SK-N-SH treated with all-trans-retinoic acid at 6 μM for 48 hours (cell line): ENCODE measurements at regions not wholly inside any gene's neighbourhood (a gene's known extent, or its start where the extent isn't known, plus 50 kb on each side); places are given as distances from the start of the nearest gene placed in this dataset.
A peak's percentile ranks its signal among the peaks of the same experiment; 100 is the strongest.

ENCODE experiments used
- ATAC-seq: fragments of 200-7000 bp; cut with Tn5 transposase; 3 replicates; pipeline ENCODE4 v1.9.1; 2020; ENCODE audit warnings: mild to moderate bottlenecking, moderate library complexity
- ARNTL ChIP-seq: fragments of 450-650 bp; formaldehyde crosslinking; IDR thresholded peaks from 2 replicates; pipeline ENCODE4 v1.5.0; 2020; ENCODE audit warnings: low read depth, mild to moderate bottlenecking, moderate library complexity, borderline replicate concordance
- BACH2 ChIP-seq: fragments of 250-450 bp; sonication (Bioruptor Pico); IDR thresholded peaks from 2 replicates; pipeline ENCODE4 v1.9.0; 2021; ENCODE audit warnings: mild to moderate bottlenecking, borderline replicate concordance
- CREB5 ChIP-seq: fragments of 250-450 bp; sonication (Bioruptor Pico); IDR thresholded peaks from 2 replicates; pipeline ENCODE4 v1.5.1; 2020; ENCODE audit warnings: low read depth, mild to moderate bottlenecking, moderate library complexity
- CSDC2 ChIP-seq: fragments of 250-450 bp; sonication (Bioruptor Pico); IDR thresholded peaks from 2 replicates; pipeline ENCODE4 v1.5.0; 2020; ENCODE audit warnings: mild to moderate bottlenecking, moderate library complexity
- ESRRG ChIP-seq: fragments of 250-450 bp; sonication (Bioruptor Pico); IDR thresholded peaks from 2 replicates; pipeline ENCODE4 v1.6.1; 2021; ENCODE audit warnings: mild to moderate bottlenecking
- GLIS3 ChIP-seq: fragments of 250-450 bp; sonication (Bioruptor Pico); IDR thresholded peaks from 2 replicates; pipeline ENCODE4 v1.5.0; 2020; ENCODE audit warnings: mild to moderate bottlenecking, moderate library complexity
- ISL1 ChIP-seq: fragments of 250-450 bp; sonication (Bioruptor Pico); IDR thresholded peaks from 2 replicates; pipeline ENCODE4 v2.1.2; 2022; ENCODE audit warnings: mild to moderate bottlenecking, moderate library complexity
- OSR1 ChIP-seq: fragments of 250-450 bp; sonication (Bioruptor Pico); IDR thresholded peaks from 2 replicates; pipeline ENCODE4 v1.8.0; 2022; ENCODE audit warnings: moderate library complexity, mild to moderate bottlenecking, inconsistent platforms
- PATZ1 ChIP-seq: fragments of 250-450 bp; sonication (Bioruptor Pico); IDR thresholded peaks from 2 replicates; pipeline ENCODE4 v1.8.0; 2020; ENCODE audit warnings: mild to moderate bottlenecking, moderate library complexity, borderline replicate concordance
- PPARA ChIP-seq: fragments of 250-450 bp; sonication (Bioruptor Pico); IDR thresholded peaks from 2 replicates; pipeline ENCODE4 v1.5.0; 2020; ENCODE audit warnings: mild to moderate bottlenecking, borderline replicate concordance
- RARB ChIP-seq: fragments of 250-450 bp; sonication (Bioruptor Pico); IDR thresholded peaks from 2 replicates; pipeline ENCODE4 v1.8.0; 2021; ENCODE audit warnings: mild to moderate bottlenecking, moderate library complexity
- TCF4 ChIP-seq: fragments of 250-450 bp; sonication (Bioruptor Pico); IDR thresholded peaks from 2 replicates; pipeline ENCODE4 v1.8.0; 2021; ENCODE audit warnings: mild to moderate bottlenecking, moderate library complexity, borderline replicate concordance
- TOX ChIP-seq: fragments of 250-450 bp; sonication (Bioruptor Pico); IDR thresholded peaks from 2 replicates; pipeline ENCODE4 v1.8.0; 2021; ENCODE audit warnings: mild to moderate bottlenecking, moderate library complexity, borderline replicate concordance
- TSHZ2 ChIP-seq: fragments of 250-450 bp; sonication (Bioruptor Pico); IDR thresholded peaks from 2 replicates; pipeline ENCODE4 v1.5.0; 2020; ENCODE audit warnings: mild to moderate bottlenecking, moderate library complexity
- ZC3H10 ChIP-seq: fragments of 250-450 bp; sonication (Bioruptor Pico); IDR thresholded peaks from 2 replicates; pipeline ENCODE4 v1.5.1; 2021; ENCODE audit warnings: mild to moderate bottlenecking, moderate library complexity
- ZFP3 ChIP-seq: fragments of 250-450 bp; sonication (Bioruptor Pico); IDR thresholded peaks from 2 replicates; pipeline ENCODE4 v1.5.0; 2020; ENCODE audit warnings: mild to moderate bottlenecking, moderate library complexity
- ZFP30 ChIP-seq: fragments of 450-650 bp; formaldehyde crosslinking; IDR thresholded peaks from 2 replicates; pipeline ENCODE4 v1.5.0; 2022; ENCODE audit warnings: mild to moderate bottlenecking, moderate library complexity
- ZNF565 ChIP-seq: fragments of 450-650 bp; formaldehyde crosslinking; conservative IDR thresholded peaks from 2 replicates; pipeline ENCODE4 v1.5.0; 2020; ENCODE audit warnings: low read depth, mild to moderate bottlenecking, moderate library complexity
- ZNF70 ChIP-seq: fragments of 450-650 bp; formaldehyde crosslinking; IDR thresholded peaks from 2 replicates; pipeline ENCODE4 v1.5.0; 2020; ENCODE audit warnings: mild to moderate bottlenecking, moderate library complexity
- ZNF8 ChIP-seq: fragments of 450-650 bp; formaldehyde crosslinking; IDR thresholded peaks from 2 replicates; pipeline ENCODE4 v1.5.0; 2020; ENCODE audit warnings: mild to moderate bottlenecking, moderate library complexity
- TF ChIP-seq, protein P1 (sequence below): fragments of 250-450 bp; sonication (Bioruptor Pico); IDR thresholded peaks from 2 replicates; pipeline ENCODE4 v1.5.1; 2021; ENCODE audit warnings: mild to moderate bottlenecking, moderate library complexity

DNA sequence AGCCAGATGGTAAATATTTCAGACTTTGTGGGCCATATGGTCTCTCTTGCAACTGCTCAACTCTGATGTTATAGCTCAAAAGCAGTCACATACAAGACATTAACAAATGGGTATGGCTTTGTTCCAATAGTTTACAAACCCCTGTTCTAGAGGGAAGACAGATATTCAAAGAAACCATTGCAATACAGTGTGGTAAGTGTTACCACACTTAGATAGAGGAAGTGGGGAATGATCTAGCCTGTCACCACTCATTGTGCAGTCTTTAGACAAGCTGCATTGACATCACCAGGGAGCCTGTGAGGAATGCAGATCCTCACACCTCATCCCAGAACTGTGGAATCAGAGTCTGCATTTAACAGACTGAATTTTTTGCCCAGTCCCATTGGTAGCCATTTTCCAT, 80.0 kb upstream of the RGS6 start:
- no peak for TF ChIP-seq TSHZ2 (CRISPR knock-in tag)
- TF ChIP-seq OSR1 (CRISPR knock-in tag) = no peak
- no peak for TF ChIP-seq ARNTL (CRISPR knock-in tag)
- no peak for TF ChIP-seq PATZ1 (CRISPR knock-in tag)
- no peak for TF ChIP-seq ISL1 (CRISPR knock-in tag)
- TF ChIP-seq ESRRG (CRISPR knock-in tag) = no peak
- no peak for TF ChIP-seq RARB (CRISPR knock-in tag)
- TF ChIP-seq TOX = no peak
- TF ChIP-seq, all 23 proteins: peak for 0
- ATAC-seq = no peak

DNA sequence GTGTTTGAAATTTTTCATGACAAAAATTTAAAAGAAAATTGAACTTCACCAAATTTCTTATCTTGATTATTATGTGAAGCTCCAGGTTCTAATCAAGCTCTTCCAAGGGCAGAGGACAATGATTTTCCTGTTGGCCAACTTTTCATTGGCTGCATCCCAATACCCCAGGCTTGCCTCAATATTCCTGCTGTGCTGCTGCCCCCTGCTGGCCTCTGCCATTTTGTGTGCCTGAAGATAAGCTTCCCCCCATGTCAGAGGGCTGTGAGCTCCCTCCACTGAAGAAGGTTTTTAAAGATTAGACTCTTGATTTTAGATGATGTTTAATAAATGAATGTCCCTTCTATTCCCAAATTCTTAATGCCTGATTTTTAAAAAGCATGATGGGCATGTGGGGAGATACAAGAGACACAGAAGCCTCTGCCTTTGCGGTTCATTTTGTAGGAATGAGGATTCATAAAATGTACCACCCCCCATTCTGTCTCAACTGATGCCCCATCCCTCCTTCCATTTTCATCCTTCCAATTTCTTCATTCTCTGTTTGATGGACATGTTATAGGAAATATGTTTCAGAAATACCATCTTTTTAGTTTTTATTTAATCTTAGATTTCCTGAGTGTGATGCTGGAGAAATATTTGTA, 76.7 kb upstream of the RGS6 start:
- TF ChIP-seq ESRRG (CRISPR knock-in tag) (no peak), ZNF565 (CRISPR knock-in tag) (no peak), ZNF8 (CRISPR knock-in tag) (no peak), BACH2 (no peak), ZNF70 (CRISPR knock-in tag) (no peak), OSR1 (CRISPR knock-in tag) (no peak), PPARA (CRISPR knock-in tag) (no peak), TSHZ2 (CRISPR knock-in tag) (no peak), RARB (CRISPR knock-in tag) (no peak), CREB5 (CRISPR knock-in tag) (no peak), TCF4 (CRISPR knock-in tag) (no peak), ARNTL (CRISPR knock-in tag) (no peak), CSDC2 (no peak), TOX (no peak), ISL1 (CRISPR knock-in tag) (no peak), GLIS3 (no peak)
- TF ChIP-seq, protein P1, sequence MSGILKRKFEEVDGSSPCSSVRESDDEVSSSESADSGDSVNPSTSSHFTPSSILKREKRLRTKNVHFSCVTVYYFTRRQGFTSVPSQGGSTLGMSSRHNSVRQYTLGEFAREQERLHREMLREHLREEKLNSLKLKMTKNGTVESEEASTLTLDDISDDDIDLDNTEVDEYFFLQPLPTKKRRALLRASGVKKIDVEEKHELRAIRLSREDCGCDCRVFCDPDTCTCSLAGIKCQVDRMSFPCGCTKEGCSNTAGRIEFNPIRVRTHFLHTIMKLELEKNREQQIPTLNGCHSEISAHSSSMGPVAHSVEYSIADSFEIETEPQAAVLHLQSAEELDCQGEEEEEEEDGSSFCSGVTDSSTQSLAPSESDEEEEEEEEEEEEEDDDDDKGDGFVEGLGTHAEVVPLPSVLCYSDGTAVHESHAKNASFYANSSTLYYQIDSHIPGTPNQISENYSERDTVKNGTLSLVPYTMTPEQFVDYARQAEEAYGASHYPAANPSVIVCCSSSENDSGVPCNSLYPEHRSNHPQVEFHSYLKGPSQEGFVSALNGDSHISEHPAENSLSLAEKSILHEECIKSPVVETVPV (CRISPR knock-in tag) = no peak
- peak; percentile 90 for ATAC-seq

GRCh38 chr14:71856199-71856919, 75.9 kb upstream of the RGS6 start:
- no peak for ATAC-seq
- TF ChIP-seq ZNF8 (CRISPR knock-in tag) = no peak
- TF ChIP-seq TSHZ2 (CRISPR knock-in tag) = no peak
- TF ChIP-seq PPARA (CRISPR knock-in tag) = no peak
- no peak for TF ChIP-seq ZNF70 (CRISPR knock-in tag)
- no peak for TF ChIP-seq CREB5 (CRISPR knock-in tag)
- no peak for TF ChIP-seq ZC3H10
- TF ChIP-seq BACH2 = no peak
- TF ChIP-seq ZFP30 (CRISPR knock-in tag) = no peak
- no peak for TF ChIP-seq ESRRG (CRISPR knock-in tag)
- TF ChIP-seq ZFP3 (CRISPR knock-in tag) = no peak
- TF ChIP-seq OSR1 (CRISPR knock-in tag) = no peak
